PC-9 (cell line): ENCODE measurements at regions not wholly inside any gene's neighbourhood (a gene's known extent, or its start where the extent isn't known, plus 50 kb on each side); places are given as distances from the start of the nearest gene placed in this dataset.

ENCODE experiments used
- EZH2 ChIP-seq: fragments of 200-600 bp; sonication (generic); IDR thresholded peaks from 2 replicates; pipeline ENCODE4 v1.8.0; 2017; ENCODE audit warnings: antibody characterized with exemption, low read depth
- TF ChIP-seq, protein P1 (sequence below): fragments of 200-600 bp; sonication (generic); conservative IDR thresholded peaks from 2 replicates; pipeline ENCODE4 v1.6.1; 2017; ENCODE audit warnings: mixed run types, antibody characterized with exemption, mild to moderate bottlenecking, moderate library complexity

DNA sequence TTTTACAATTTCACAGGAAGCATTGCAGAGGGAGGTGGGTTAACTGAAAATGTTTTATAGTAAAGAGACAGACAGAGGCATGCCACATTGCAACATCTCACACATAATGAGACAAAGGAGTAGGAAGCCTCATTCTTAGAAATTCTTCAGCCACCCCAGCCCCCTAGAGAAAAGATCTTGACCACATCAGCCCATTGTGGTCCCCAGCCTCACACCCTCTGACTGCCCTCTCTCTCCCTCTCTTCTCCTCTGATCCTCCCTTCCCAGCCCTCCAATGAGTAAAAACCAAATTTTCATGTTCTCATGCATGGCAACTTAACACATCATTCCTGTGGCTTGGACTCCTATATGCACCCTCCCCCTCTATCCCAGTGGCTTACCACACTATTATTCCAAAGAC, 174.1 kb downstream of the UACA start:
- TF ChIP-seq, protein P1, sequence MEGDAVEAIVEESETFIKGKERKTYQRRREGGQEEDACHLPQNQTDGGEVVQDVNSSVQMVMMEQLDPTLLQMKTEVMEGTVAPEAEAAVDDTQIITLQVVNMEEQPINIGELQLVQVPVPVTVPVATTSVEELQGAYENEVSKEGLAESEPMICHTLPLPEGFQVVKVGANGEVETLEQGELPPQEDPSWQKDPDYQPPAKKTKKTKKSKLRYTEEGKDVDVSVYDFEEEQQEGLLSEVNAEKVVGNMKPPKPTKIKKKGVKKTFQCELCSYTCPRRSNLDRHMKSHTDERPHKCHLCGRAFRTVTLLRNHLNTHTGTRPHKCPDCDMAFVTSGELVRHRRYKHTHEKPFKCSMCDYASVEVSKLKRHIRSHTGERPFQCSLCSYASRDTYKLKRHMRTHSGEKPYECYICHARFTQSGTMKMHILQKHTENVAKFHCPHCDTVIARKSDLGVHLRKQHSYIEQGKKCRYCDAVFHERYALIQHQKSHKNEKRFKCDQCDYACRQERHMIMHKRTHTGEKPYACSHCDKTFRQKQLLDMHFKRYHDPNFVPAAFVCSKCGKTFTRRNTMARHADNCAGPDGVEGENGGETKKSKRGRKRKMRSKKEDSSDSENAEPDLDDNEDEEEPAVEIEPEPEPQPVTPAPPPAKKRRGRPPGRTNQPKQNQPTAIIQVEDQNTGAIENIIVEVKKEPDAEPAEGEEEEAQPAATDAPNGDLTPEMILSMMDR, result no peak
- TF ChIP-seq EZH2, result no peak
